Suprapubic skin (tissue), 3 donors: ENCODE measurements at regions not wholly inside any gene's neighbourhood (a gene's known extent, or its start where the extent isn't known, plus 50 kb on each side); places are given as distances from the start of the nearest gene placed in this dataset.
"Not testable (repeated sequence)": the region's sequence is repeated elsewhere in the genome, so short reads cannot be mapped to it uniquely, and the experiment has no call there.

Experiments used
- CTCF ChIP-seq, 2 donors: fragments of 200-600 bp in 1 of 2; fragments of 450-650 bp in 1 of 2; sonication (generic) in 1 of 2; IDR thresholded peaks; one replicate each; pipeline ENCODE4 v1.5.1; 2016 to 2019; ENCODE audit warnings: antibody characterized with exemption in 2 of 2, mild to moderate bottlenecking in 1 of 2, moderate library complexity in 1 of 2
- EP300 ChIP-seq: sonication (generic); formaldehyde crosslinking; IDR thresholded peaks from one replicate; pipeline ENCODE4 v1.6.1; 2017; ENCODE audit warnings: antibody characterized with exemption
- POLR2A ChIP-seq, 2 donors: fragments of 450-650 bp; IDR thresholded peaks; one replicate each; pipeline ENCODE4 v1.6.1; 2017; ENCODE audit warnings: antibody characterized with exemption in 2 of 2, mild to moderate bottlenecking in 2 of 2, moderate library complexity in 2 of 2

DNA sequence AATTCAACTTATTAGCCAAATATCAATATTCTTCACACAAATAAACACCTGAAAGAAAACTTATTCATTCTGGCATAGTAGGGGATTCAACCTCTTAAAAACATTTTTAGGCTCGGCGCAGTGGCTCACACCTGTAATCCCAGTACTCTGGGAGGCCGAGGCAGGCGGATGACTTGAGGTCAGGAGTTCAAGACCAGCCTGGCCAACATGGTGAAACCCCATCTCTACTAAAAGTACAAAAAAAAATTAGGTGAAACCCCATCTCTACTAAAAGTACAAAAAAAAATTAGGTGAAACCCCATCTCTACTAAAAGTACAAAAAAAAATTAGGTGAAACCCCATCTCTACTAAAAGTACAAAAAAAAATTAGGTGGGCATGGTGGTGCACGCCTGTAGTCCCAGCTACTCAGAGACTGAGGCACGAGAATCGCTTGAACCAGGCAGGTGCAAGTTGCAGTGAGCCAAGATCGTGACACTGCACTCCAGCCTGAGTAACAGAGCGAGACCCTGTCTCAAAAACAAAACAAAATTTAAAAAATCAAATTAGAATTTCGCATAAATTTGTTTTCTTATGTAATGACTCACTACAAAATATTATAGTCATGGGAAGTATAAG, 308.0 kb upstream of the POU5F2 start:
- not testable (repeated sequence) for TF ChIP-seq CTCF (IDR thresholded peaks at IDR 0.05); POLR2A (IDR thresholded peaks at IDR 0.05); EP300
